ENCODE measurements at regions not wholly inside any gene's neighbourhood (a gene's known extent, or its start where the extent isn't known, plus 50 kb on each side); places are given as distances from the start of the nearest gene placed in this dataset.

- no peak for TF ChIP-seq CTCF (IDR thresholded peaks at IDR 0.05 in 2 of 3, conservative IDR thresholded peaks at IDR 0.05 in 1 of 3; ENCODE audit: insufficient read depth in 2 of 3, low read depth in 1 of 3, low read length in 3 of 3)
- TF ChIP-seq ZNF431 (CRISPR knock-in tag; IDR thresholded peaks at IDR 0.05) = no peak
- no peak for TF ChIP-seq FOXA1 (IDR thresholded peaks at IDR 0.05; ENCODE audit: borderline replicate concordance)
- TF ChIP-seq CBX5 (IDR thresholded peaks at IDR 0.05; ENCODE audit: borderline replicate concordance, low read depth) = no peak
- TF ChIP-seq CTCFL (IDR thresholded peaks at IDR 0.05; ENCODE audit: borderline replicate concordance, insufficient read depth, low read depth, low read length, poor library complexity, severe bottlenecking) = no peak
- TF ChIP-seq HNRNPL (IDR thresholded peaks at IDR 0.05; ENCODE audit: low read depth, low read length) = no peak
- TF ChIP-seq BHLHE40 (IDR thresholded peaks at IDR 0.05; ENCODE audit: low read length) = no peak
- no peak for TF ChIP-seq EZH2 (IDR thresholded peaks at IDR 0.05; ENCODE audit: borderline replicate concordance, low read depth, low read length)
- TF ChIP-seq POLR2A (conservative IDR thresholded peaks at IDR 0.05) = no peak
Measured at GRCh38 chr3:22526266-22526837, 676.8 kb upstream of the UBE2E2 start.
